ENCODE measurements at regions not wholly inside any gene's neighbourhood (a gene's known extent, or its start where the extent isn't known, plus 50 kb on each side); places are given as distances from the start of the nearest gene placed in this dataset.

GRCh38 chr3:182570946-182571594 lies 222.2 kb upstream of the ATP11B start:
- DNase-seq (ENCODE audit: low spot score) = no peak

GRCh38 chr3:182575941-182576340 lies 217.4 kb upstream of the ATP11B start:
- no peak for DNase-seq (ENCODE audit: low spot score)

- no peak for DNase-seq (ENCODE audit: low spot score)
These were observed 209.8 kb upstream of the ATP11B start for GRCh38 chr3:182583545-182583944.

- no peak for DNase-seq (ENCODE audit: low spot score)
These were observed 207.7 kb upstream of the ATP11B start for GRCh38 chr3:182585532-182586150.

GRCh38 chr3:182592747-182593146 lies 200.6 kb upstream of the ATP11B start:
- no peak for DNase-seq (ENCODE audit: low spot score)

- no peak for DNase-seq (ENCODE audit: low spot score)
These were observed 196.5 kb upstream of the ATP11B start for GRCh38 chr3:182596676-182597410.

- peak; percentile 53 for DNase-seq (ENCODE audit: low spot score)
These were observed 195.7 kb upstream of the ATP11B start for GRCh38 chr3:182597621-182598041.

- no peak for DNase-seq (ENCODE audit: low spot score)
These were observed 191.7 kb upstream of the ATP11B start for GRCh38 chr3:182601597-182601996.

GRCh38 chr3:182603501-182603900 lies 189.8 kb upstream of the ATP11B start:
- no peak for DNase-seq (ENCODE audit: low spot score)

GRCh38 chr3:182605882-182606611 lies 187.3 kb upstream of the ATP11B start:
- DNase-seq (ENCODE audit: low spot score) = no peak

- no peak for DNase-seq (ENCODE audit: low spot score)
These were observed 186.3 kb upstream of the ATP11B start for GRCh38 chr3:182606905-182607504.

- DNase-seq (ENCODE audit: low spot score) = no peak
These were observed 184.5 kb upstream of the ATP11B start for GRCh38 chr3:182608832-182609231.

GRCh38 chr3:182609575-182610156 lies 183.6 kb upstream of the ATP11B start:
- peak; percentile 30 for DNase-seq (ENCODE audit: low spot score)

GRCh38 chr3:182612332-182612731 lies 181.0 kb upstream of the ATP11B start:
- DNase-seq (ENCODE audit: low spot score) = no peak

GRCh38 chr3:182617500-182617899 lies 175.8 kb upstream of the ATP11B start:
- no peak for DNase-seq (ENCODE audit: low spot score)

- DNase-seq (ENCODE audit: low spot score) = peak; percentile 49
These were observed 175.1 kb upstream of the ATP11B start for GRCh38 chr3:182618085-182618732.

- peak; percentile 55 for DNase-seq (ENCODE audit: low spot score)
These were observed 174.2 kb upstream of the ATP11B start for GRCh38 chr3:182618981-182619591.

GRCh38 chr3:182620723-182621434 lies 172.4 kb upstream of the ATP11B start:
- no peak for DNase-seq (ENCODE audit: low spot score)

GRCh38 chr3:182621435-182622240 lies 171.7 kb upstream of the ATP11B start:
- DNase-seq (ENCODE audit: low spot score) = no peak

All from H4 (cell line).